HT1080 (cell line): ENCODE measurements at regions not wholly inside any gene's neighbourhood (a gene's known extent, or its start where the extent isn't known, plus 50 kb on each side); places are given as distances from the start of the nearest gene placed in this dataset.

ENCODE experiments used
- DNase-seq: peaks from one replicate; pipeline ENCODE4 v3.0.0-alpha.2; 2015; ENCODE audit warnings: low read depth

- no peak for DNase-seq
Observed at GRCh38 chr2:108139521-108139920, 100.2 kb upstream of the SULT1C3 start.

GRCh38 chr2:108145557-108146326 lies 94.0 kb upstream of the SULT1C3 start:
- peak; percentile 46 for DNase-seq

- DNase-seq: no peak
Observed at GRCh38 chr2:108148555-108148954, 91.2 kb upstream of the SULT1C3 start.

- no peak for DNase-seq
Observed at GRCh38 chr2:108154366-108155061, 85.3 kb upstream of the SULT1C3 start.

GRCh38 chr2:108161298-108161697 lies 78.5 kb upstream of the SULT1C3 start:
- DNase-seq: no peak

GRCh38 chr2:108164318-108164717 lies 75.5 kb upstream of the SULT1C3 start:
- DNase-seq: no peak

GRCh38 chr2:108165729-108166128 lies 74.0 kb upstream of the SULT1C3 start:
- DNase-seq: no peak

- no peak for DNase-seq
Observed at GRCh38 chr2:108167699-108168098, 72.1 kb upstream of the SULT1C3 start.

- no peak for DNase-seq
Observed at GRCh38 chr2:108169982-108170625, 69.7 kb upstream of the SULT1C3 start.

- DNase-seq: peak; percentile 18
Observed at GRCh38 chr2:108171657-108172056, 68.1 kb upstream of the SULT1C3 start.

- peak; percentile 44 for DNase-seq
Observed at GRCh38 chr2:108182489-108182888, 57.3 kb upstream of the SULT1C3 start.

- DNase-seq: peak; percentile 12
Observed at GRCh38 chr2:108184419-108184818, 55.3 kb upstream of the SULT1C3 start.

- peak; percentile 11 for DNase-seq
Observed at GRCh38 chr2:108189316-108189715, 50.5 kb upstream of the SULT1C3 start.
